Testis (tissue), 2 donors: ENCODE measurements at regions not wholly inside any gene's neighbourhood (a gene's known extent, or its start where the extent isn't known, plus 50 kb on each side); places are given as distances from the start of the nearest gene placed in this dataset.

Experiments used
- POLR2A ChIP-seq: fragments of 450-650 bp; IDR thresholded peaks from one replicate; pipeline ENCODE4 v1.6.1; 2017; ENCODE audit warnings: antibody characterized with exemption, mild to moderate bottlenecking, moderate library complexity
- TF ChIP-seq, protein P1 (sequence below), 3 experiments: fragments of 450-650 bp in 2 of 3; fragments of 200-600 bp in 1 of 3; sonication (generic) in 1 of 3; IDR thresholded peaks; one replicate each; pipeline ENCODE4 v1.5.1; 2016 to 2019; ENCODE audit warnings: antibody characterized with exemption in 3 of 3, mild to moderate bottlenecking in 2 of 3, moderate library complexity in 1 of 3

DNA sequence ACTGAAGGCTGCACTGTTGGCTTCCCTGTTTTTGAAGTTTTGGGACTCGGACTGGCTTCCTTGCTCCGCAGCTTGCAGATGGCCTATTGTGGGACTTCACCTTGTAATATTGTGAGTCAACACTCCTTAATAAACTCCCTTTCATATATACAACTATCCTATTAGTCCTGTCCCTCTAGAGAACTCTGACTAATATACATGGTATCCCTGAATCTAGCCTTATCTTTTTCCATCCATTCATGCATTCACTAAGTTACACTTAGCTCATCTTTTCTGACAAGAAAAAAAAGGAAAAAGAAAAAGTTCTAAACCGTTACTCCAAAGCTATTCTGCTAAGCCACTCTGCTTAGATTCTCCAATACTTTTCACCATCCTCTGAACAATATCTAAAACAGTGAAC, 1260.2 kb upstream of the PCDH7 start:
- TF ChIP-seq, protein P1, sequence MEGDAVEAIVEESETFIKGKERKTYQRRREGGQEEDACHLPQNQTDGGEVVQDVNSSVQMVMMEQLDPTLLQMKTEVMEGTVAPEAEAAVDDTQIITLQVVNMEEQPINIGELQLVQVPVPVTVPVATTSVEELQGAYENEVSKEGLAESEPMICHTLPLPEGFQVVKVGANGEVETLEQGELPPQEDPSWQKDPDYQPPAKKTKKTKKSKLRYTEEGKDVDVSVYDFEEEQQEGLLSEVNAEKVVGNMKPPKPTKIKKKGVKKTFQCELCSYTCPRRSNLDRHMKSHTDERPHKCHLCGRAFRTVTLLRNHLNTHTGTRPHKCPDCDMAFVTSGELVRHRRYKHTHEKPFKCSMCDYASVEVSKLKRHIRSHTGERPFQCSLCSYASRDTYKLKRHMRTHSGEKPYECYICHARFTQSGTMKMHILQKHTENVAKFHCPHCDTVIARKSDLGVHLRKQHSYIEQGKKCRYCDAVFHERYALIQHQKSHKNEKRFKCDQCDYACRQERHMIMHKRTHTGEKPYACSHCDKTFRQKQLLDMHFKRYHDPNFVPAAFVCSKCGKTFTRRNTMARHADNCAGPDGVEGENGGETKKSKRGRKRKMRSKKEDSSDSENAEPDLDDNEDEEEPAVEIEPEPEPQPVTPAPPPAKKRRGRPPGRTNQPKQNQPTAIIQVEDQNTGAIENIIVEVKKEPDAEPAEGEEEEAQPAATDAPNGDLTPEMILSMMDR (IDR thresholded peaks at IDR 0.05) = no peak
- no peak for TF ChIP-seq POLR2A
